ENCODE measurements at regions not wholly inside any gene's neighbourhood (a gene's known extent, or its start where the extent isn't known, plus 50 kb on each side); places are given as distances from the start of the nearest gene placed in this dataset.

DNA sequence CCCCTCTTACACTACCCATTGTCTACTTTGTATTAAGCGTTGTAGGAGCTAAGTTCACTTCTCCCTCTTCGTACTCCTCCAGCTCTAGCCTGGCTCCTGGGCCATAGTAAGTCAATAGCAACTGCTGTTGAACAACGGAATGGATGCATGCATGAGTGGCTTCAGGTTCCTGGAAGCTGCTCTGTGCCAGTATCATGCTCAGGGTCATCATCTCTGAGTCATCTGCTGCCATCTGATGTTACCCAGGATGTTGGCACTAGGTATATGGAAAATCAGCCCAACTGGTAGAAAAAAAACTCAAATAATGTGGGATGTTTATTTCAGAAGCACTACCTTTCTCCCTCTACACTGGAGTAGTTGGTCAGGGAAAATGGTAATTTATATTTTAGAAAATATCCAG, 536.8 kb downstream of the NPIPA7 start:
- TF ChIP-seq, protein P1, sequence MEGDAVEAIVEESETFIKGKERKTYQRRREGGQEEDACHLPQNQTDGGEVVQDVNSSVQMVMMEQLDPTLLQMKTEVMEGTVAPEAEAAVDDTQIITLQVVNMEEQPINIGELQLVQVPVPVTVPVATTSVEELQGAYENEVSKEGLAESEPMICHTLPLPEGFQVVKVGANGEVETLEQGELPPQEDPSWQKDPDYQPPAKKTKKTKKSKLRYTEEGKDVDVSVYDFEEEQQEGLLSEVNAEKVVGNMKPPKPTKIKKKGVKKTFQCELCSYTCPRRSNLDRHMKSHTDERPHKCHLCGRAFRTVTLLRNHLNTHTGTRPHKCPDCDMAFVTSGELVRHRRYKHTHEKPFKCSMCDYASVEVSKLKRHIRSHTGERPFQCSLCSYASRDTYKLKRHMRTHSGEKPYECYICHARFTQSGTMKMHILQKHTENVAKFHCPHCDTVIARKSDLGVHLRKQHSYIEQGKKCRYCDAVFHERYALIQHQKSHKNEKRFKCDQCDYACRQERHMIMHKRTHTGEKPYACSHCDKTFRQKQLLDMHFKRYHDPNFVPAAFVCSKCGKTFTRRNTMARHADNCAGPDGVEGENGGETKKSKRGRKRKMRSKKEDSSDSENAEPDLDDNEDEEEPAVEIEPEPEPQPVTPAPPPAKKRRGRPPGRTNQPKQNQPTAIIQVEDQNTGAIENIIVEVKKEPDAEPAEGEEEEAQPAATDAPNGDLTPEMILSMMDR (IDR thresholded peaks at IDR 0.05): no peak
- no peak for TF ChIP-seq POLR2A (IDR thresholded peaks at IDR 0.05)

Measured in body of pancreas (tissue), 4 donors.